Thymus (tissue), 11 donors: ENCODE measurements at regions not wholly inside any gene's neighbourhood (a gene's known extent, or its start where the extent isn't known, plus 50 kb on each side); places are given as distances from the start of the nearest gene placed in this dataset.
"Not testable (repeated sequence)": the region's sequence is repeated elsewhere in the genome, so short reads cannot be mapped to it uniquely, and the experiment has no call there.

ENCODE experiments used
- DNase-seq, 9 donors: peaks; one replicate each; pipeline ENCODE4 v3.0.0-alpha.2; 2013; ENCODE audit warnings: low spot score in 9 of 9, low read depth in 6 of 9, missing footprints in 1 of 9
- H3K27ac ChIP-seq, 2 donors: one replicate each; pipeline ENCODE4 v1.5.1; 2013; ENCODE audit warnings: control low read depth in 1 of 2, low read depth in 1 of 2, low read length in 1 of 2, mild to moderate bottlenecking in 1 of 2, moderate library complexity in 1 of 2
- H3K27me3 ChIP-seq, 2 donors: one replicate each; pipeline ENCODE4 v1.5.1; 2013; ENCODE audit warnings: low read length in 1 of 2; ENCODE audit not compliant: control insufficient read depth in 2 of 2, insufficient read depth in 1 of 2
- H3K36me3 ChIP-seq, 2 donors: one replicate each; pipeline ENCODE4 v1.5.1; 2013; ENCODE audit warnings: low read length in 1 of 2, mild to moderate bottlenecking in 1 of 2, moderate library complexity in 1 of 2; ENCODE audit not compliant: control insufficient read depth in 2 of 2, insufficient read depth in 2 of 2
- H3K4me1 ChIP-seq, 2 donors: one replicate each; pipeline ENCODE4 v1.5.1; 2013; ENCODE audit warnings: low read length in 2 of 2; ENCODE audit not compliant: control insufficient read depth in 2 of 2, insufficient read depth in 2 of 2
- H3K4me3 ChIP-seq, 2 donors: one replicate each; pipeline ENCODE4 v1.5.1; 2013; ENCODE audit warnings: low read length in 2 of 2, control low read depth in 1 of 2, mild to moderate bottlenecking in 1 of 2
- H3K9me3 ChIP-seq, 2 donors: one replicate each; pipeline ENCODE4 v1.5.1; 2013; ENCODE audit warnings: low read length in 1 of 2, mild to moderate bottlenecking in 1 of 2; ENCODE audit not compliant: control insufficient read depth in 2 of 2, insufficient read depth in 1 of 2
- WGBS: extraction: QIAGEN DNeasy Blood & Tissue Kit; methylation state at CpG from one replicate; pipeline ENCODE4 v1.1.7; 2013; 5-methylcytosine and 5-hydroxymethylcytosine counted together
- donor health status: healthy.

DNA sequence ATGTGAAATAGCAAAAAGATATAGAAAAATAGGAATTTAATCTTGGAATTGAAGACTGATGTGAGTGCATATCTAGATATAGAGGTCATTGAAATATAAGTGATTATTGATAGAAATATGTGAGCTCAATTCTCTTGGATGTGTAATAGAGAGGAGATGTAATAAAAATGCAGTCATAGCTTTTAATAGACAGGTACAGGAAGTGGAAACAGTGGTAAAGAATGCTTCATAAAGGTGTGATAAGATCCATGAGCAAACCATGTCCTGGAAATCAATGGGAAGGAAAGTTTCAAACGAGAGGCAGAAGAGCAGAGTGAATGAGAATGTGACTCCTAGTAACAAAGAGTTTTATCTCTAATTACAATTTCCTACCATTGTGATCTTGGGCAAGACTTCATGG, 634.7 kb upstream of the ZNF804A start:
- 11% methylated on average over 1 of the region's 1 CpG for WGBS
- H3K36me3 ChIP-seq, result no peaks in the 10 kb centered on the region

GRCh38 chr2:183964565-183964964, 633.8 kb upstream of the ZNF804A start:
- H3K27me3 ChIP-seq, result no peaks in the 10 kb centered on the region
- DNase-seq, result no peak
- H3K9me3 ChIP-seq, result no peaks in the 10 kb centered on the region
- 42% methylated on average over 1 of the region's 1 CpG for WGBS
- no peak overlapping the region for H3K4me3 ChIP-seq
- H3K27ac ChIP-seq, result no peak overlapping the region
- no peaks in the 10 kb centered on the region for H3K4me1 ChIP-seq
- H3K36me3 ChIP-seq, result no peaks in the 10 kb centered on the region

More for the DNA sequence above, 634.7 kb upstream of the ZNF804A start:
- Histone ChIP-seq H3K9me3 (no peaks in the 10 kb centered on the region), H3K27ac (no peak overlapping the region), H3K4me3 (no peak overlapping the region), H3K4me1 (no peaks in the 10 kb centered on the region), H3K27me3 (no peaks in the 10 kb centered on the region)
- no peak for DNase-seq

- H3K27ac ChIP-seq, result no peak overlapping the region
- H3K36me3 ChIP-seq, result no peaks in the 10 kb centered on the region
- H3K9me3 ChIP-seq, result no peaks in the 10 kb centered on the region
- no peak for DNase-seq
- no peaks in the 10 kb centered on the region for H3K27me3 ChIP-seq
- no peak overlapping the region for H3K4me3 ChIP-seq
- H3K4me1 ChIP-seq, result no peaks in the 10 kb centered on the region
- 90% methylated on average over 6 of the region's 6 CpGs for WGBS
These were observed 630.6 kb upstream of the ZNF804A start for GRCh38 chr2:183967756-183968155.

GRCh38 chr2:183975676-183976075, 622.7 kb upstream of the ZNF804A start:
- H3K4me1 ChIP-seq, H3K4me3 ChIP-seq, H3K27ac ChIP-seq, DNase-seq, H3K9me3 ChIP-seq, H3K27me3 ChIP-seq, H3K36me3 ChIP-seq: not testable (repeated sequence)
- 93% methylated on average over 8 of the region's 8 CpGs for WGBS

DNA sequence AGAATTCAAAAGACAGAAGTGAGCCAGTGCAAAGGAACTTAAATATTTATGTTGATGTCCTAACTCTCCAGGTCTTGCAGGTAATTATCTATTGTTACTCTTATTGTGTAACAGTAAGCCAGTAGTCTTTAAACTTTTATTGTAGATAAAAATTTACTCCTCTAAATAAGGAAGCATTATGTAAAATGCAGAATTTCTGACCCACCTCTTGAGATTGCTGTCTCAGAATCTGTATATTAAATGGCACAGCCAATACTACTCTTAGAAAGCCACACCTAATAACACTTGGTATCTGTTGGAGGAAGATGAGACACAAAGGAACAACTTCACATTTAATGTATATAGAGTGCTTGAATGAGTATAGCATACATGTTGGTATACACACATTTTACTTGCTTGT, 613.5 kb upstream of the ZNF804A start:
- Histone ChIP-seq H3K36me3 (no peaks in the 10 kb centered on the region), H3K9me3 (no peaks in the 10 kb centered on the region), H3K27me3 (no peaks in the 10 kb centered on the region), H3K4me1 (no peaks in the 10 kb centered on the region), H3K4me3 (no peak overlapping the region), H3K27ac (no peak overlapping the region)
- DNase-seq, result no peak

GRCh38 chr2:183991968-183992367, 606.4 kb upstream of the ZNF804A start:
- H3K27me3 ChIP-seq, result no peaks in the 10 kb centered on the region
- H3K4me3 ChIP-seq, result no peak overlapping the region
- no peaks in the 10 kb centered on the region for H3K4me1 ChIP-seq
- DNase-seq, result no peak
- H3K36me3 ChIP-seq, result no peaks in the 10 kb centered on the region
- H3K27ac ChIP-seq, result no peak overlapping the region
- H3K9me3 ChIP-seq, result peaks cover 0 to 10% of the 10 kb centered on the region in 2 donors

GRCh38 chr2:183993052-183993451, 605.3 kb upstream of the ZNF804A start:
- Histone ChIP-seq H3K36me3 (no peaks in the 10 kb centered on the region), H3K27me3 (no peaks in the 10 kb centered on the region), H3K4me1 (no peaks in the 10 kb centered on the region), H3K4me3 (no peak overlapping the region), H3K9me3 (peaks cover 0 to 10% of the 10 kb centered on the region in 2 donors), H3K27ac (no peak overlapping the region)
- 89% methylated on average over 1 of the region's 1 CpG for WGBS
- no peak for DNase-seq

DNA sequence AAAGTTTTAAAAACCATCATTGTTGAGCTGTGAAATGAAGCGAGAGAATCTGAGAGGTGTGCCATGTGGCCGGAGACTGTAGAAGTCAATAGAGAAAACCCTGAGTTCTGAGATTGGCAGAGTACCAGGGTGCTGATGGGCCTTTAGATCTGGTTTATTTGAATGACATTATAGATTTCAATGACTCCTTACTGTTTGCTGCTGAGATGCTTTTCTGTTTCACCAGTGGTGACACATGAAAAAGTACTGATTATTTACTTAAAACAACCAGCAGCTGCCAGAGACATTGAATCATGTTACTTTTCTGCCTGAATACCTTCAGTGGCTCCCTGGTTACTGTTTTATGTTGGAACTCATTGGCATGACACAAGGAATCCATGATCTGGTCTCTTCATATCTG, 602.7 kb upstream of the ZNF804A start:
- WGBS, result 95% methylated on average over 2 of the region's 2 CpGs

DNA sequence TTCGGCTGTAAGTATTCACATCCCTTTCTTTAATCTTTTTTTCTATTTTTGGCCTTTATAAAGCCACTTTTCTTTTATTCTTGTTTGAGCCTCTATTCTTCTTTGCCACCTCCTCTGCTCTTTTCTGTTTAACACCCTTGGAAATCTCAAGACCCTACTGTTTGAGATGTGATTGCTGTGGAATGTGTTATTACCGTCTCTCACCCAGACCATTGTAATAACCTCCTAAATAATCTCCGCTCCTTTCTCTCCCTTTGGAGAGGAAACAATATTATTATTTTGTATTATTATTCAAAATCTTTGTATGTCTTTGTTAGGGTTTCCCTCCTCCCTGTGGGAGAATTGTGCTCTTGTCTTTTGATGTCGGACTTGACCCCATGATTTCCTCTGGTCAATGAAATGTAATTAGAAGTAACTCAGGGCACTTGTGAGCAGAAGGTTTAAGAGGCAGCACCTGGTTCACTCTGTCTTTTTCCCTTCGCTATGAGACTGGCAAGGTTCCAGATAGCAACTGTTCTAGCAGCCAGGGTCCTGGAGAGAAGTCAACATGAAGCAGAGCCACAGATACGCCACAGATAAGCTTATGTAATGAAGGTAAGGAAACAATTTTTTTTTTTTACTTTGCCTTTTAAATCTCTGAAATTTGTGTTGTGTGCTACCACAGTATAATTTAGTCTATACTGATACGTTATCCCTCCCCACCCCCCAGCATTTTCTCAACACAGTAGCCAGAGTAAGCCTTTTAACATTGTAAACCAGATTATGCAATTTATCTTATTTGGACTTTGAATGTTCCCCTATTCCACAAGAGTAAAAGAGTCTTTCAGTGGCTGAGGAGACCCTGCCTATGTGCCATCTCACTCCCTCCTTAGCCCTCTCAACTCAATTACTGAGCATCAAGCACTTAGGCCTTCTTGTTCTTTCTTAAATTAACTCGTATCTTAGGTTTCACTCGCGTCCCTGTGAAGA, 601.2 kb upstream of the ZNF804A start:
- no peak overlapping the region for H3K4me3 ChIP-seq
- H3K27ac ChIP-seq, result no peak overlapping the region
- DNase-seq, result no peak
- peaks cover 0 to 10% of the 10 kb centered on the region in 2 donors for H3K9me3 ChIP-seq
- H3K27me3 ChIP-seq, result no peaks in the 10 kb centered on the region
- no peaks in the 10 kb centered on the region for H3K4me1 ChIP-seq
- H3K36me3 ChIP-seq, result no peaks in the 10 kb centered on the region
- WGBS, result 87% methylated on average over 10 of the region's 10 CpGs

More for the DNA sequence above, 602.7 kb upstream of the ZNF804A start:
- peaks cover 0 to 10% of the 10 kb centered on the region in 2 donors for H3K9me3 ChIP-seq
- DNase-seq, result no peak
- H3K27ac ChIP-seq, result no peak overlapping the region
- no peaks in the 10 kb centered on the region for H3K36me3 ChIP-seq
- no peaks in the 10 kb centered on the region for H3K27me3 ChIP-seq
- no peaks in the 10 kb centered on the region for H3K4me1 ChIP-seq
- H3K4me3 ChIP-seq, result no peak overlapping the region
